ENCODE measurements at regions not wholly inside any gene's neighbourhood (a gene's known extent, or its start where the extent isn't known, plus 50 kb on each side); places are given as distances from the start of the nearest gene placed in this dataset.

DNA sequence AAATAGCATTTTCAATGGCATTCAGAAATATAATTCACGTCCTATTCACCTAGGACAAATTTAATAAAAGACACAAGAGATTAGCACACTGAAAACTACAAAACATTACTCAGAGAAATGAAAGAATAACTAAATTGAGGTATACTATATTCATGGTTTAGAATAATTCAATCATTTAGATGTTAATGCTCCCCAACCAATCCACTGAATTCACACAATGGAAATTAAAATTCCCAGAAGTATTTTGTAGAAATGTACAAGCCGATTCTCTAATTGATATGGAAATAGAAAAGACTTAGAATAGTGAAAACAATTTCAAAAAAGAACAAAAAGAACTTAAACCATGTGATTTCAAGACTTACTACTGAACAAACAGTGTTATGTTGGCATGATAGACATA lies 212.2 kb downstream of the ZEB2 start:
- Mint-ChIP-seq H3K27me3 (ENCODE audit: low read depth in 2 of 2) (no peaks in the 10 kb centered on the region), H3K4me1 (peaks cover 9 to 22% of the 10 kb centered on the region in 2 donors), H3K36me3 (peaks cover 2% of the 10 kb centered on the region), H3K4me3 (no peak overlapping the region), H3K9me3 (peaks cover 2 to 5% of the 10 kb centered on the region in 2 donors), H3K27ac (no peak overlapping the region)
- Histone ChIP-seq H3K27ac (ENCODE audit: low read length) (no peak overlapping the region), H3K36me3 (ENCODE audit: control insufficient read depth, insufficient read depth, low read length) (no peaks in the 10 kb centered on the region), H3K4me1 (ENCODE audit: control insufficient read depth, insufficient read depth, low read length) (no peaks in the 10 kb centered on the region), H3K27me3 (ENCODE audit: control insufficient read depth, insufficient read depth, low read length) (no peaks in the 10 kb centered on the region), H3K4me3 (ENCODE audit: low read length) (no peak overlapping the region), H3K9me3 (ENCODE audit: control insufficient read depth, insufficient read depth, low read length) (peaks cover 8% of the 10 kb centered on the region)
- DNase-seq (no peak), ATAC-seq (no peak)
- intact Hi-C loops (cut with micrococcal nuclease): no loop called here
- WGBS (ENCODE audit: insufficient coverage): no CpG with 5 or more reads among the region's 2 CpGs
- TF ChIP-seq, protein P1, sequence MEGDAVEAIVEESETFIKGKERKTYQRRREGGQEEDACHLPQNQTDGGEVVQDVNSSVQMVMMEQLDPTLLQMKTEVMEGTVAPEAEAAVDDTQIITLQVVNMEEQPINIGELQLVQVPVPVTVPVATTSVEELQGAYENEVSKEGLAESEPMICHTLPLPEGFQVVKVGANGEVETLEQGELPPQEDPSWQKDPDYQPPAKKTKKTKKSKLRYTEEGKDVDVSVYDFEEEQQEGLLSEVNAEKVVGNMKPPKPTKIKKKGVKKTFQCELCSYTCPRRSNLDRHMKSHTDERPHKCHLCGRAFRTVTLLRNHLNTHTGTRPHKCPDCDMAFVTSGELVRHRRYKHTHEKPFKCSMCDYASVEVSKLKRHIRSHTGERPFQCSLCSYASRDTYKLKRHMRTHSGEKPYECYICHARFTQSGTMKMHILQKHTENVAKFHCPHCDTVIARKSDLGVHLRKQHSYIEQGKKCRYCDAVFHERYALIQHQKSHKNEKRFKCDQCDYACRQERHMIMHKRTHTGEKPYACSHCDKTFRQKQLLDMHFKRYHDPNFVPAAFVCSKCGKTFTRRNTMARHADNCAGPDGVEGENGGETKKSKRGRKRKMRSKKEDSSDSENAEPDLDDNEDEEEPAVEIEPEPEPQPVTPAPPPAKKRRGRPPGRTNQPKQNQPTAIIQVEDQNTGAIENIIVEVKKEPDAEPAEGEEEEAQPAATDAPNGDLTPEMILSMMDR (IDR thresholded peaks at IDR 0.05): no peak

DNA sequence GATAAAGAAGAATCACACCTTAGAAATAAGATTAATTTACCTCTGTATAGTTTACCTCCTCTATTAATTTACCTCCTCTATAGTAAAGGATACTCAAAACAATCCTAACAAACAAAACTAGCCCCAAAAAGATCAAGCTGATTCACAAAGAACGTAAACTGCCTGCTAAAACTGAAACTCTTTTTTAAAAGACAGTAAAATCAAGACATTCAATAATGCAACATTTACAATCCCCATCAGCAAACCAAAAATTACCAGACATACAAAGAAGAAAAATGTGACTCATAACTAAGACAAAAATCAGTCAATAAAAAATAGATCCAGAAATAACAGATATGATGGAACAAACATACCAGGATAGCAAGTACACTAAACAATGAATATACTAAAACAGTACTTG lies 215.7 kb downstream of the ZEB2 start:
- 75% methylated on average over 1 of the region's 1 CpG for WGBS (ENCODE audit: insufficient coverage)

DNA sequence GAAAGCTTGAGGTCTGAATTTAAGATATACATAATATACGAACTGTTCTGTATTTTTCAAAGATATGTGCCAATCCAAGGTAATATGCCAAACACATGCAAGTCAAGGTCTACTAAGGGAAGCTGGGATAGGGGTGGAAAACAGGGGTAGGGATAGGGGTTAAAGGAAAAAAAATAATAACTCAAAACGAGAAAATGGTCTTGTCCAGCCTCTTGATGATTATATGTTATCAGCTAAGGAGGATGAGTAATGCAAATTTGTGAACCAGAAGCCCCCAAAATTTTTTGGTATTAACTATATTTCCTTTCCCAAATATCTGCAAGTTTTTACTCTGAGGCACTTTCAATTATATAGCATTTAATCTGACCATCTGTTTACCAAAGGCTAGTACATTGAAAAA lies 219.3 kb downstream of the ZEB2 start:
- no peak for ATAC-seq
- TF ChIP-seq, protein P1 (IDR thresholded peaks at IDR 0.05): no peak
- H3K4me3 ChIP-seq (ENCODE audit: low read length): no peak overlapping the region
- intact Hi-C loops (cut with micrococcal nuclease): no loop called here
- no peak overlapping the region for H3K4me3 Mint-ChIP-seq
- no peaks in the 10 kb centered on the region for H3K36me3 ChIP-seq (ENCODE audit: control insufficient read depth, insufficient read depth, low read length)
- no peaks in the 10 kb centered on the region for H3K27me3 ChIP-seq (ENCODE audit: control insufficient read depth, insufficient read depth, low read length)
- no peaks in the 10 kb centered on the region for H3K27me3 Mint-ChIP-seq (ENCODE audit: low read depth in 2 of 2)
- H3K36me3 Mint-ChIP-seq: no peaks in the 10 kb centered on the region
- no peaks in the 10 kb centered on the region for H3K9me3 ChIP-seq (ENCODE audit: control insufficient read depth, insufficient read depth, low read length)
- H3K4me1 Mint-ChIP-seq: peaks cover 6% of the 10 kb centered on the region in 2 donors
- no peak overlapping the region for H3K27ac ChIP-seq (ENCODE audit: low read length)
- DNase-seq: no peak
- H3K9me3 Mint-ChIP-seq: no peaks in the 10 kb centered on the region
- no peak overlapping the region for H3K27ac Mint-ChIP-seq
- no peaks in the 10 kb centered on the region for H3K4me1 ChIP-seq (ENCODE audit: control insufficient read depth, insufficient read depth, low read length)
- 93% methylated on average over 2 of the region's 2 CpGs for WGBS (ENCODE audit: insufficient coverage)

More for the DNA sequence above, 215.7 kb downstream of the ZEB2 start:
- Histone ChIP-seq H3K27me3 (ENCODE audit: control insufficient read depth, insufficient read depth, low read length) (no peaks in the 10 kb centered on the region), H3K4me1 (ENCODE audit: control insufficient read depth, insufficient read depth, low read length) (no peaks in the 10 kb centered on the region), H3K27ac (ENCODE audit: low read length) (no peak overlapping the region), H3K4me3 (ENCODE audit: low read length) (no peak overlapping the region), H3K9me3 (ENCODE audit: control insufficient read depth, insufficient read depth, low read length) (no peaks in the 10 kb centered on the region), H3K36me3 (ENCODE audit: control insufficient read depth, insufficient read depth, low read length) (no peaks in the 10 kb centered on the region)
- Mint-ChIP-seq H3K4me3 (no peak overlapping the region), H3K9me3 (no peaks in the 10 kb centered on the region), H3K4me1 (peaks cover under 1 to 7% of the 10 kb centered on the region in 2 donors), H3K36me3 (no peaks in the 10 kb centered on the region), H3K27me3 (ENCODE audit: low read depth in 2 of 2) (no peaks in the 10 kb centered on the region), H3K27ac (no peak overlapping the region)
- DNase-seq: no peak
- ATAC-seq: no peak
- TF ChIP-seq, protein P1 (IDR thresholded peaks at IDR 0.05): no peak
- intact Hi-C loops (cut with micrococcal nuclease): no loop called here

DNA sequence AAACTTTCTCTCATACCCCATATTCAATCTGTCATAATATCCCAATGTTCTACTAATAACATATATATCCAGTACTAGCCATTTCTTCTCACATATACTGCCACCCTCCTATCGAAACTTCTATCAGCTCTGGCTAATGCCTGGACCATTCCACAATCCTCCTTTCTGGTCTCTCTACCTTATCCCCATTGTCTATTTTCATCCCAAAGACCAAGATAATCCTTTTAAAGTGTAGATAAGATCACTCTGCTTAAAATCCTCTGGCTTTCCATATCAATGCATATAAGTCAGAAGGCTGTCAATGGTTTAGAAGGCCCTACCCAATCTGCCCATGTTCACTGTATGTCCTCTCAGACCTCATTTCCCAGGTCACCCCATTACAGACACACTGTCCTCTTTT lies 229.6 kb downstream of the ZEB2 start:
- Mint-ChIP-seq H3K9me3 (no peaks in the 10 kb centered on the region), H3K36me3 (no peaks in the 10 kb centered on the region), H3K4me3 (no peak overlapping the region), H3K27me3 (ENCODE audit: low read depth in 2 of 2) (no peaks in the 10 kb centered on the region), H3K4me1 (peaks cover 19 to 21% of the 10 kb centered on the region in 2 donors), H3K27ac (no peak overlapping the region)
- ATAC-seq: no peak
- Histone ChIP-seq H3K4me1 (ENCODE audit: control insufficient read depth, insufficient read depth, low read length) (no peaks in the 10 kb centered on the region), H3K27me3 (ENCODE audit: control insufficient read depth, insufficient read depth, low read length) (no peaks in the 10 kb centered on the region), H3K9me3 (ENCODE audit: control insufficient read depth, insufficient read depth, low read length) (no peaks in the 10 kb centered on the region), H3K27ac (ENCODE audit: low read length) (no peak overlapping the region), H3K4me3 (ENCODE audit: low read length) (no peak overlapping the region), H3K36me3 (ENCODE audit: control insufficient read depth, insufficient read depth, low read length) (no peaks in the 10 kb centered on the region)
- WGBS (ENCODE audit: insufficient coverage): 96% methylated on average over 1 of the region's 1 CpG
- intact Hi-C loops (cut with micrococcal nuclease): no loop called here
- DNase-seq: no peak
- TF ChIP-seq, protein P1 (IDR thresholded peaks at IDR 0.05): no peak

All from natural killer cell (primary cell).